ENCODE measurements at regions not wholly inside any gene's neighbourhood (a gene's known extent, or its start where the extent isn't known, plus 50 kb on each side); places are given as distances from the start of the nearest gene placed in this dataset.
A peak's percentile ranks its signal among the peaks of the same experiment; 100 is the strongest.

DNA sequence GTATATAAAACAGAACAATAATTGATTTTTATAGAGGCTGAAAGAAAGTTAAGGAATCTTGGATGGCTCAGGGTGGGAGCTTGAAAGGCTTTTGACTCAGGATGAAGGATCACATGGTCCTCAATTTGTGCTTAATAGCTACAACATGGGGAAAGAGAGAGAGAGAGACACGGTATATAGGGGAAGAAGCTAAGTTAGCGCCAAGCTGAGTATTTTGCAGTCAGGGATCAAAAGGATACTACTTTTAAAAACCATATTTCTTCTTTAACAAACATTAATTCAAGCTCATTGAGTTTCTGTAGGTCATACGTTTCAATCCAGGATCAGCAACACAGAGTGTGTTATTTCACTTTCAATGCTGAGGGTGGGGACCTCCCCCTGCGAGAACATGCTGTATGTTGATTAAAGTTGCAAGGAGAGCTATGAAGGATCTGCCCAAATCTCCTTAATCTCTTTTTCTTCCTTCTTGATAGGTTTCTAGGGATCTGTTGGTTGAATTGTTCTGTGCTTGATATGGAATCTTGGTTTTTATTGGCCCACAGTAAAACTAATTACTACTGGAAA is 133.1 kb upstream of the NUDT4 start:
- Mint-ChIP-seq H3K4me3 (no peak overlapping the region), H3K27ac (no peak overlapping the region), H3K4me1 (peaks cover 48% of the 10 kb centered on the region), H3K9me3 (peaks cover 24% of the 10 kb centered on the region), H3K27me3 (ENCODE audit: low read depth, poor library complexity) (no peaks in the 10 kb centered on the region), H3K36me3 (ENCODE audit: low read depth) (peaks cover 22% of the 10 kb centered on the region)
- TF ChIP-seq, protein P1, sequence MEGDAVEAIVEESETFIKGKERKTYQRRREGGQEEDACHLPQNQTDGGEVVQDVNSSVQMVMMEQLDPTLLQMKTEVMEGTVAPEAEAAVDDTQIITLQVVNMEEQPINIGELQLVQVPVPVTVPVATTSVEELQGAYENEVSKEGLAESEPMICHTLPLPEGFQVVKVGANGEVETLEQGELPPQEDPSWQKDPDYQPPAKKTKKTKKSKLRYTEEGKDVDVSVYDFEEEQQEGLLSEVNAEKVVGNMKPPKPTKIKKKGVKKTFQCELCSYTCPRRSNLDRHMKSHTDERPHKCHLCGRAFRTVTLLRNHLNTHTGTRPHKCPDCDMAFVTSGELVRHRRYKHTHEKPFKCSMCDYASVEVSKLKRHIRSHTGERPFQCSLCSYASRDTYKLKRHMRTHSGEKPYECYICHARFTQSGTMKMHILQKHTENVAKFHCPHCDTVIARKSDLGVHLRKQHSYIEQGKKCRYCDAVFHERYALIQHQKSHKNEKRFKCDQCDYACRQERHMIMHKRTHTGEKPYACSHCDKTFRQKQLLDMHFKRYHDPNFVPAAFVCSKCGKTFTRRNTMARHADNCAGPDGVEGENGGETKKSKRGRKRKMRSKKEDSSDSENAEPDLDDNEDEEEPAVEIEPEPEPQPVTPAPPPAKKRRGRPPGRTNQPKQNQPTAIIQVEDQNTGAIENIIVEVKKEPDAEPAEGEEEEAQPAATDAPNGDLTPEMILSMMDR (IDR thresholded peaks at IDR 0.05) = no peak
- DNase-seq = no peak

DNA sequence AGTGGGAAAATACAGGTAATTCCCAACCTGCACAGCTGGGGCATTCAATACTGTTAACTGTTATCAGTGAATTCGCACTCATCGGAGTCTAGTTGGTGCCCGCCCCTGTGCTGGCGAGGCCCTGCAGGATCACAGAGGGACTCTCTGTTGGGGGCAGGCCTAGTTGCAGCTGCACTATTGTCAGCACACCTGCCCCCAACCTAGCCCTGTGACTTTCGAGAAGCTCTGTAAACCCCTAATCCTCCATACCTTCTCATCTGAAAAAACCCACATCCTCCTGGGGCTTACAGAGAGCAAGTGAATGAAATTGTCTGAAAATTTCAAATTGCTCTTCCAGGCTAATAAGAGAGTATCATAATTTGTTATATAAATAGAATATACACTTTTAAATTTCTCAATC is 132.2 kb upstream of the NUDT4 start:
- Mint-ChIP-seq H3K4me1 (peaks cover 48% of the 10 kb centered on the region), H3K36me3 (ENCODE audit: low read depth) (peaks cover 15% of the 10 kb centered on the region), H3K4me3 (no peak overlapping the region), H3K9me3 (peaks cover 15% of the 10 kb centered on the region), H3K27ac (no peak overlapping the region), H3K27me3 (ENCODE audit: low read depth, poor library complexity) (no peaks in the 10 kb centered on the region)
- no peak for DNase-seq
- TF ChIP-seq, protein P1 (IDR thresholded peaks at IDR 0.05) = no peak

- Mint-ChIP-seq H3K9me3 (peaks cover 23% of the 10 kb centered on the region), H3K4me1 (peaks cover 40% of the 10 kb centered on the region), H3K27me3 (ENCODE audit: low read depth, poor library complexity) (no peaks in the 10 kb centered on the region), H3K36me3 (ENCODE audit: low read depth) (peaks cover 20% of the 10 kb centered on the region), H3K4me3 (no peak overlapping the region), H3K27ac (peak overlapping the region; percentile 68)
- TF ChIP-seq, protein P1 (IDR thresholded peaks at IDR 0.05) = no peak
- DNase-seq = no peak
These were observed 130.3 kb upstream of the NUDT4 start for GRCh38 chr12:93247313-93247991.

DNA sequence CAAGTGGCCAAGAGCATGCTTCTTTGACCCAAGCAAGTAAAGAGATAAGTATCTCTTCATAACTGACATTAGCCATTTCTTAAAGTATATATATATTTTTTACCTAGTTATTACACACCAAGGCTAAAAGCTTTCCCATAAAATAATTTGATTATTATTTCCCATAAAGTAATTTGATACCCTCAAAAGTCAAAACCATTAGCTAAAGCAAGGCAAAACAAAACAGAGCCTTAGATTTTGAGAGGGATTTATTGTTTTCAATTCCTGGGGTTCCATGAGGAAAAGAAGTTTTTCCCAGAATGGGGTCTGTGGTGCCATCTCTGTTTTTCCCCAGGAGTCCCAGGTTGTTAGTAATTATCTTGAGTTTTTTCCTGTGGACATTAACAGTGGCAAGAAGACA is 125.5 kb upstream of the NUDT4 start:
- no peak for DNase-seq
- H3K4me1 Mint-ChIP-seq = peaks cover 20% of the 10 kb centered on the region
- no peak overlapping the region for H3K27ac Mint-ChIP-seq
- peaks cover 41% of the 10 kb centered on the region for H3K9me3 Mint-ChIP-seq
- no peak overlapping the region for H3K4me3 Mint-ChIP-seq
- peaks cover 32% of the 10 kb centered on the region for H3K36me3 Mint-ChIP-seq (ENCODE audit: low read depth)
- TF ChIP-seq, protein P1 (IDR thresholded peaks at IDR 0.05) = no peak
- H3K27me3 Mint-ChIP-seq (ENCODE audit: low read depth, poor library complexity) = no peaks in the 10 kb centered on the region

- Mint-ChIP-seq H3K27ac (no peak overlapping the region), H3K4me1 (peaks cover 6% of the 10 kb centered on the region), H3K27me3 (ENCODE audit: low read depth, poor library complexity) (no peaks in the 10 kb centered on the region), H3K4me3 (no peak overlapping the region), H3K9me3 (peaks cover 41% of the 10 kb centered on the region), H3K36me3 (ENCODE audit: low read depth) (peaks cover 32% of the 10 kb centered on the region)
- TF ChIP-seq, protein P1 (IDR thresholded peaks at IDR 0.05) = no peak
- DNase-seq = no peak
These were observed 122.8 kb upstream of the NUDT4 start for GRCh38 chr12:93254911-93255310.
